HepG2 (cell line): ENCODE measurements at regions not wholly inside any gene's neighbourhood (a gene's known extent, or its start where the extent isn't known, plus 50 kb on each side); places are given as distances from the start of the nearest gene placed in this dataset.

ENCODE experiments used
- ATAC-seq: fragments of 200-7000 bp; cut with Tn5 transposase; 3 replicates; pipeline ENCODE4 v1.9.1; 2020; ENCODE audit warnings: mild to moderate bottlenecking, moderate library complexity
- BruUV-seq: library from RNA; stranded (reverse); fragments of 400-500 nt; replicated peaks from 2 replicates; lab custom pipeline; 2021; lab: Mats Ljungman, UMichigan
- CTCF ChIA-PET: fragments of 300-600 bp; formaldehyde crosslinking; extraction: SDS; loops from one replicate; lab custom pipeline; 2021; ENCODE audit warnings: low total read pairs, inconsistent platforms, low intra/inter-chr PET ratio; lab: Yijun Ruan, JAX
- POLR2A ChIA-PET: fragments of 350-600 bp; sonication (Branson Sonifier 250); formaldehyde crosslinking; loops from one replicate; lab custom pipeline; 2020; ENCODE audit warnings: antibody characterized with exemption, inconsistent platforms; lab: Yijun Ruan, JAX
- DNase-seq: peaks from one replicate; pipeline ENCODE4 v3.0.0-alpha.2; 2015; ENCODE audit warnings: low spot score
- FAIRE-seq: peaks from 3 replicates; lab custom pipeline; 2011; peaks lifted over from hg19 to GRCh38; lab: Jason Lieb, UNC
- H2AFZ ChIP-seq: one replicate; pipeline ENCODE4 v1.6.1; 2011; ENCODE audit warnings: low read length, inconsistent platforms
- H3K27ac ChIP-seq: fragments of 300-600 bp; 3 replicates; pipeline ENCODE4 v1.8.0; 2011; ENCODE audit warnings: mixed run types, mild to moderate bottlenecking, mixed read lengths, low read length, inconsistent platforms; ENCODE audit not compliant: insufficient read depth; ENCODE audit errors: extremely low read length
- H3K27me3 ChIP-seq, 2 experiments: fragments of 200-600 bp in 1 of 2; 2 replicates in 1 of 2; 3 replicates in 1 of 2; pipeline versions ENCODE4 v1.6.0 to v1.8.0; 2011; ENCODE audit warnings: low read length in 2 of 2, mild to moderate bottlenecking in 2 of 2, moderate library complexity in 2 of 2, inconsistent platforms in 1 of 2; ENCODE audit not compliant: insufficient read depth in 2 of 2, control insufficient read depth in 1 of 2
- H3K36me3 ChIP-seq, 2 experiments: fragments of 200-600 bp in 1 of 2; replicated peaks in 1 of 2; 2 replicates in 1 of 2; 3 replicates in 1 of 2; pipeline versions ENCODE4 v1.5.1 to v1.8.0; 2011; ENCODE audit warnings: low read length in 2 of 2, inconsistent platforms in 1 of 2; ENCODE audit not compliant: insufficient read depth in 2 of 2, control insufficient read depth in 1 of 2
- H3K4me1 ChIP-seq: 2 replicates; pipeline ENCODE4 v1.5.1; 2012; ENCODE audit warnings: low read length, inconsistent platforms; ENCODE audit not compliant: insufficient read depth
- H3K4me2 ChIP-seq: 2 replicates; pipeline ENCODE4 v1.6.0; 2011; ENCODE audit warnings: low read depth, low read length, inconsistent platforms
- H3K4me3 ChIP-seq, 3 experiments: fragments of 200-600 bp in 1 of 3; sonication (generic), shearing (Covaris generic) in 1 of 3; replicated peaks in 1 of 3; 2 replicates each; pipeline ENCODE4 v1.5.1; 2011 to 2016; ENCODE audit warnings: low read length in 3 of 3, inconsistent platforms in 2 of 3, low read depth in 2 of 3, mild to moderate bottlenecking in 2 of 3, control low read depth in 1 of 3, mixed read lengths in 1 of 3; ENCODE audit not compliant: insufficient read depth in 1 of 3
- H3K79me2 ChIP-seq: one replicate; pipeline ENCODE4 v1.6.1; 2011; ENCODE audit warnings: low read length, inconsistent platforms; ENCODE audit not compliant: insufficient read depth
- H3K9ac ChIP-seq: 2 replicates; pipeline ENCODE4 v1.6.0; 2011; ENCODE audit warnings: mild to moderate bottlenecking, low read depth, low read length, inconsistent platforms; ENCODE audit not compliant: insufficient read depth
- H3K9me3 ChIP-seq: 2 replicates; pipeline ENCODE4 v1.5.1; 2012; ENCODE audit warnings: mild to moderate bottlenecking, low read length
- H4K20me1 ChIP-seq: 2 replicates; pipeline ENCODE4 v1.6.0; 2011; ENCODE audit warnings: inconsistent platforms, mild to moderate bottlenecking, low read length, moderate library complexity; ENCODE audit not compliant: insufficient read depth
- BCLAF1 ChIP-seq: fragments of 450-650 bp; IDR thresholded peaks from 2 replicates; pipeline ENCODE4 v1.6.1; 2017; ENCODE audit warnings: mild to moderate bottlenecking
- GABPA ChIP-seq, 2 experiments: IDR thresholded peaks; 2 replicates each; pipeline ENCODE4 v1.6.1; 2011 to 2016; ENCODE audit warnings: low read depth in 2 of 2, low read length in 1 of 2, missing biosample characterization in 1 of 2, missing genetic modification characterization in 1 of 2
- GRHL1 ChIP-seq: sonication (generic); formaldehyde crosslinking; conservative IDR thresholded peaks from 2 replicates; pipeline ENCODE4 v1.8.0; 2022; ENCODE audit warnings: missing genetic modification reagents
- NR3C1 ChIP-seq: sonication (generic); formaldehyde crosslinking; IDR thresholded peaks from 2 replicates; pipeline ENCODE4 v1.4.0; 2020; ENCODE audit warnings: missing genetic modification reagents
- STAT6 ChIP-seq: sonication (generic); formaldehyde crosslinking; IDR thresholded peaks from 2 replicates; pipeline ENCODE4 v1.4.0; 2020; ENCODE audit warnings: missing genetic modification reagents, mild to moderate bottlenecking, borderline replicate concordance
- WGBS: methylation state at CpG from one replicate; pipeline ENCODE4 v1.1.6; 2017; ENCODE audit warnings: low lambda C conversion rate; 5-methylcytosine and 5-hydroxymethylcytosine counted together
- in situ Hi-C: cut with HindIII; loops from 2 replicates; pipeline ENCODE4 v1.10.0; 2017; ENCODE audit warnings: low pct_unique_long_range_greater_than_20kb; ENCODE audit not compliant: extremely low pct_ligation_motif_present
- intact Hi-C: fragments of 100-400 bp; cut with micrococcal nuclease; formaldehyde crosslinking; loops from one replicate; pipeline ENCODE4 v1.10.0; 2022; ENCODE audit not compliant: unreplicated experiment

GRCh38 chr10:84695902-84696301 is 367.5 kb downstream of the CCSER2 start:
- no TSS peak for BruUV-seq
- FAIRE-seq (no peak), DNase-seq (no peak), ATAC-seq (no peak)
- ChIA-PET CTCF (no interaction called here), POLR2A (no interaction called here)
- no peak overlapping the region for H3K4me3 ChIP-seq
- intact Hi-C loops (no loop called here), in situ Hi-C loops (no loop called here)
- H3K79me2 ChIP-seq = no peaks in the 10 kb centered on the region
- no peaks in the 10 kb centered on the region for H3K4me1 ChIP-seq
- TF ChIP-seq GRHL1 (CRISPR knock-in tag) (no peak), NR3C1 (CRISPR knock-in tag) (no peak), BCLAF1 (no peak), STAT6 (no peak), GABPA (IDR thresholded peaks at IDR 0.05; ENCODE audit: low read depth, low read length) (no peak), GABPA (CRISPR knock-in tag; IDR thresholded peaks at IDR 0.05; ENCODE audit: low read depth) (no peak)
- H4K20me1 ChIP-seq = no peaks in the 10 kb centered on the region
- peaks cover 6% of the 10 kb centered on the region for H3K9me3 ChIP-seq
- no peak overlapping the region for H3K9ac ChIP-seq
- no peak overlapping the region for H3K27ac ChIP-seq
- no peaks in the 10 kb centered on the region for H3K36me3 ChIP-seq
- 2% methylated on average over 3 of the region's 3 CpGs for WGBS
- H3K4me2 ChIP-seq = no peak overlapping the region
- no peaks in the 10 kb centered on the region for H3K27me3 ChIP-seq
- no peak overlapping the region for H2AFZ ChIP-seq
